COR-L47 (cell line): ENCODE measurements at regions not wholly inside any gene's neighbourhood (a gene's known extent, or its start where the extent isn't known, plus 50 kb on each side); places are given as distances from the start of the nearest gene placed in this dataset.

Experiments used
- DNase-seq: peaks from one replicate; lab custom pipeline; 2025; lab: John Stamatoyannopoulos, UW

- no peak for DNase-seq
These were observed 184.4 kb upstream of the DYNLRB2 start for GRCh38 chr16:80356365-80356764.

GRCh38 chr16:80355335-80355734, 185.5 kb upstream of the DYNLRB2 start:
- DNase-seq: no peak

DNA sequence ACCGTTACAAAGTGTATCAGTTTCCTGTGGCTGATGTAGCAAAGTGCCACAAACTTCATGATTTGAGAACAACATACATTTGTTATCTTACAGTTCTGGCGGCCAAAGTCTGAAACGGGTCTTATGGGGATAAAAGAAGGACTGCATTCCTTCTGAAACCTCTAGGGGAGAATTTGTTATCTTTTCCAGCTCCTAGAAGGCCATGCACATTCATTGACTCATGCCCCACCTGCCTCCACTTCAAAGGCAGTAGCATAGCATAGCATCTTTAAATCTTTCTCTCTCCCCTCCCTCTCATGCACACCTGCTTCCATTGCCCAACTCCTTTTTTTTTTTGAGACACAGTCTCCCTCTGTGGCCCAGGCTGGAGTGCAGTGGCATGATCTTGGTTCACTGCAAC, 190.7 kb upstream of the DYNLRB2 start:
- DNase-seq: no peak

DNA sequence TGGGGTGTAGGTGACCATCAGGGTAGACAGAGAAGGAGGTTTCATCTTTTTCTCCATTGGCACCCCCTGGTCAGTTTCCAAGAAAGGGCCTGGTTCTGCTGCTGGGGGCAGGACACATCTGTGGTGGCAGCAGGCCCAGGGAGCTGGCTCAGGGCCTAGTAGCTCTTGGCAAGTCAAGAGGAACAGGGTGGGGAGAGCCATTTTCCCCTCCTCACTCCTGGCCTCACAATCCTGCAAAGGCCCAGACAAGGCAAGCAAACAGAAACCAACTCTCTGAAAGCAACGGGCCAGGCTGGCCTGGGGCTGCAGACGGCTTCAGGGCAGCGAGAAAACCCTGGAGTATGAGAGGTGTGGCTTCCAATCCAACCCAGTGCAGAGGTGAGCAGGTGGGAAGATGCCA, 192.9 kb upstream of the DYNLRB2 start:
- DNase-seq: no peak

DNA sequence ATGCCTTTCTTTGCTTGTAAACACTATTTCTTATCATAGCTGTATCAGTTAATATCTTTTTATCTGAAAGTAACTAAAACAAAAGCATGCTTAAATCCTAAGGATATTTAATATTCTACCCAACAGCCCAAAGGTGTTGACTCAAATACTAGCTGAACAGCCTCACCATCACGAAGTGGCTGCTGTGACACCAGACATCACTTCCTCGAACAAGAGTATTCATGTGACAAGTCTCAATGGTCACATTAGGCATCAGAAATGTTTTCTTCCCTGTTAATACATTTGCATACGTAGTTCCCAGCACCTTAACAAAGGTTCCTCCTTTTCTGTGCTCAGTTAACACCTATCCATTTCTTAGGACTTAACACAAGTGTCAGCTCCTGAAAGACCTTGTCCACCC, 193.8 kb upstream of the DYNLRB2 start:
- no peak for DNase-seq

- DNase-seq: no peak
These were observed 194.6 kb upstream of the DYNLRB2 start for GRCh38 chr16:80346111-80346632.

DNA sequence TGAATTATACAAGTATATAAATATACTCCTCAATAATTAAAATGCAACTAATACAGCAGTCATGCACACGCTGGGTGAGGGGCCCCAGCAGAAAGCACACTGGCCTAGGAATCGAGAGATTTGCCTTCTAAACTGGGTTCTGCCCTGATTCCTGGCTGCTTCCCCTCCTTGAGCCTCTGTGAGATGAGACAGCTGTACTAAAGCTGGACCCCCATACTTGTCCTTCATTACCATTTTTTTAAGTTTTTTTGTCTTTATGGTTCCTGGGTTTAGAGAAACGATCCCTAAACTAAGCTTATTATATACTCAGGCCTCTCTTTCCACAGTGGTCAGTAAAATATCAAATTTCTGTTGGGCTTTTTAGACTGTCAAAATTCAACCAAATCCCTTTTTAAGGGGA, 195.1 kb upstream of the DYNLRB2 start:
- DNase-seq: no peak

GRCh38 chr16:80344570-80344969, 196.2 kb upstream of the DYNLRB2 start:
- no peak for DNase-seq

- no peak for DNase-seq
These were observed 199.5 kb upstream of the DYNLRB2 start for GRCh38 chr16:80341263-80341662.

GRCh38 chr16:80337786-80338185, 203.0 kb upstream of the DYNLRB2 start:
- no peak for DNase-seq

DNA sequence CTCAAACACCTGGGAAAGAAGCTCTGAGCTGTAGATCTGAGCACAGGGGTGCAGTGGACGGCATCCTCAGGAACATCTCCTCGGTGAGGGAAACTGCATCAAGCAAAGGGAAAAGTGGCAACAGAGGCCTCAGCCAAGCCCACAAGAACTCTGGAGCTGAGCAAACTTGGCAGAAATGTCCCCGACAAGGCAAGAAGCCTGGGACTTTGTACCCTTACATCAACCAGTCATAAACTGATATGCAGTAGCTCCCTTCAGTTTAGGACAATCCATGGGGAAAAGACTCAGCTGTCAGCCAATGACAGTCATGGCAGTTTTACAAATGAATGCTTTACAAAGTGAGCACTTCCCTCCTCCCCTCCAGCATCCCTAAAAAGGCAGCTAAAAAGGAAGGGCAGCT, 210.0 kb upstream of the DYNLRB2 start:
- no peak for DNase-seq

DNA sequence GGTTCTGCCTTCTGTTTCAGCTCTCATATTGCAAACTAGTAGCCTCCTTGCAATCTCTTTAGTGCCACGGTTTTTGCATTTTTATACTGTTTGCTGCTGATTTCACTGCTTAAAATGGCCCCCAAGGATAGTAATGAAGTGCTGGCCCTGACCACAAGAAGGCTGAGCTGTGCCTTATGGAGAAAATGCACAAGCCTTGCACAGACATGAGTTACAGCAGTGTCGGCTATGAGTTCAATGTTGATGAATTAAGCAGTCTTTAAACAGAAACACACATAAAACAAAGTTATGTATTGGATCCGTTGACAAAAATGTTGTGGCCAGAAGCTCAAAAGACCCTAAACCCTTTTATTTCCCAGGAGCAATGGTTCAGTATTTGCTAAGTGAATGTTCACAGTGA, 210.6 kb upstream of the DYNLRB2 start:
- DNase-seq: no peak

DNA sequence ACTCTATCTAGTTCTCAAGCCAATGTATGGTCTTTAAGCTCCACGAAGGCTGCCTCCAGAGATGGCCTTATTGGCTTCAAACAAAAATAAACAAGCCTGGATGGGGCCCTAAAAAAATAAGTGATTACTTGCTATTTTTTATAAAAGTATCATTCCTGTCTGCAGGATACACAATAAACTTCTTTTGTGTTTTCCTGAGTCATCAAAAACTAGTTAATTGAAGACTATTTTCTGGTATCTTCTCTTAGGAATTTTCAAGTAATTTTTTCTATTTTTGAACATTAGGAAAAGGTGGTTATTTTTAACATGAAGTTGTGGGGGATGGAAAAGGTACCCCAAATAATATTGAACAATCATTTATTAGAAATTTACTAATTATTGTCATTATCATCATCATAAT, 213.1 kb upstream of the DYNLRB2 start:
- no peak for DNase-seq

GRCh38 chr16:80324371-80324770, 216.4 kb upstream of the DYNLRB2 start:
- no peak for DNase-seq

- no peak for DNase-seq
These were observed 217.0 kb upstream of the DYNLRB2 start for GRCh38 chr16:80323808-80324195.

DNA sequence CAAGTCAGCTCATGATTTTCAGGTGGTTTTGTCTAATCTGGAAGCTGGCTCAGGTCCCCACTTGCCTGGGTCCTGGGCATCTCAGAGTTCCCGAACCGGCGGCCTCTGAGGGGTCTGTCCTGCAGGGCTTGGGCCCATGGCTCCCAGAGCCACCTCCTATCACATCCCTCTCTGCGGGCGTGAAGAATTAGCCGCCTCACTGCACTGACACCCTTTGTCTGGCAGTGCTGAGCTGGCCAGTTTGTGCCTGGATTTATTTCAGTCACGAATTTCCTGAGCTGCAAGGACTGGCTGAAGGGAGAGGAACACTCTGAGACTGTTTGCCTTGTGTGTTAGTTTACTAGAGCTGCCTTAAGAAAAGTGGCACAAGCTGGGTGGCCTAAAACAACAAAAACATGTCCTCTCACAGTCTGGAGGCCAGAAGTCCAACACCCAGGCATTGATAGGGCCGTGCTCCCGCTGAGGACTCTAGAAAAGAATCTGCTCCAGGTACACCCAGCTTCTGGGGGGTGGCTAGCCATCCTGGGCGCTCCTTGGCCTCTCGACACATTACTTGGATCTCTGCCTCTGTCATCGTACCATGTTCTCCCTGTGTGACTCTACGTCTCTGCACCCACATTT, 217.5 kb upstream of the DYNLRB2 start:
- no peak for DNase-seq

DNA sequence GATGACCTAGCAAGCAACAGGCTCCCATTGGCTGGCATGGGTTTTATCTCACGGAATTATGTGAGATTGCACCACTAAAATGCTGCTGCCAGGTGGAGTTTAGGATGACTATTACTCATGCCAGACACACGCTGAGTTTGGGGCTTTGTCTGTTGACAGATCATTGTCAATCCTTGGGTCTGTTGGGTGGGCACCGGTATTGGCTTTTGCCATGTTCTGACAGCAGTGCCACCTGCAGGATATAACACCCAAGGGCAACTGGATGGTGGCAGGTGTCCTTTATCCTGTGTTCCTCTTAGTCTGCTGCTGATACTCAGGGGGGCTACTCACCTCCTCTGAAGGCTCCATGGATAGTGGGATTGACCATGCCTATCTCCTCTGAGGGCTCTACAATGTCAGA, 221.6 kb upstream of the DYNLRB2 start:
- DNase-seq: no peak

- no peak for DNase-seq
These were observed 222.7 kb upstream of the DYNLRB2 start for GRCh38 chr16:80318107-80318506.

DNA sequence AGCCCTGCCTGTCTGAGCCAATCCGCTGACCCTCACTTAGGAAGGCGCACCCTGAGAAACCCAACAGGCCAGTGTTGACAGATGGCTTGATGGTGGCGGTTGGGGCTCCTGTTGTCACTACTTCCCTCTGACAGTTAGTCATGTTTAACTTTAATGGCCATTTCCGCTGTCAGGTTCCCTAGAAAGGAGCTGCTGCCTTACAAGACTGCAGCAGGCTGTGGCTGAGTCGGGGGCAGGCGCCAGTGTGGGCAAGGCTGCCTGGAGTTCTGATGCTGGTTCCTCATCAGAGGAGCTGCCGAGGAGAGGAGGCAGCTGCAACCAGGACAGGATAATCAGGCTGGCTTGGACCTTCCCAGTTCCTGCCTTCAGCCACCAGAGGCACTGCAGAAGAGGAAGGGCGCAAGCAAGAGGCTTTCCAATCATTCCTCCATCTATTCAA, 223.2 kb upstream of the DYNLRB2 start:
- DNase-seq: no peak

DNA sequence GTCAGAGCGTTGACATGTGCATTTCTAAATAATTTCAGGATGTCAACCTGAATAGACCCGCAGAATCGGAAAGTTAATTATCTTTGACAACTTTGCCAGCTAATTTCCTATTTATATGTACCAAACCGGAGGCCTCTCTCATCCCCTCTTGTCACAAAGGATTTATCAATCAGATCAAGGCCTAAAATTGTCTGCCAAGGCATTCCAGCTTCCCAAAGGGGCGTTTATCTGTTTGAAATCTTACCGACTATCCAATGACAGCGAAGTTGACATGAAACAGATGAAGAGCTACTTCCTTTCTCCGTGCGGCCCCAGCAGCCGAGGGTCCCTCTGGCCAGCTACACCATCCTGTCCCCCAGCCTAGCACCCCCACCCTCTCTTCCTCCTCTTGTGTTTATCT, 223.7 kb upstream of the DYNLRB2 start:
- no peak for DNase-seq

GRCh38 chr16:80314042-80314441, 226.8 kb upstream of the DYNLRB2 start:
- no peak for DNase-seq

GRCh38 chr16:80309178-80309577, 231.6 kb upstream of the DYNLRB2 start:
- no peak for DNase-seq

DNA sequence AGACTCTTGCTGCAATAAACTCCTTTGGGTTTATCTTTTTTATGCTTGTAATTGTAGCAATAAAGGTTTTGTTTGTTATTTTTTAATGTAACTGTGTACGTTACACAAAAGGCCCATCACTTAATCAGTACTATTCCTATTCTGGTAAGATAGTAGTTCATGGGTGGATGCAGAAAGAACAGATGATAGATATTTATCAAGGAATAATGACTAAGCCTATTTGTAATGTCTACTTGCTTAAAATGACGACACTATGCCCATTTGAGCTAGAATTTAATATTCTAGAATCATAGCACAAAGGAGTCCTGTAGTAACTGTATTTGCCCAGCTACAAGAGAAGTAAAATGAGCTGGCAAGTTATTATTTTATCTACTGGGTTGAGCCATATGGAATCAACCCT, 235.4 kb upstream of the DYNLRB2 start:
- DNase-seq: no peak

DNA sequence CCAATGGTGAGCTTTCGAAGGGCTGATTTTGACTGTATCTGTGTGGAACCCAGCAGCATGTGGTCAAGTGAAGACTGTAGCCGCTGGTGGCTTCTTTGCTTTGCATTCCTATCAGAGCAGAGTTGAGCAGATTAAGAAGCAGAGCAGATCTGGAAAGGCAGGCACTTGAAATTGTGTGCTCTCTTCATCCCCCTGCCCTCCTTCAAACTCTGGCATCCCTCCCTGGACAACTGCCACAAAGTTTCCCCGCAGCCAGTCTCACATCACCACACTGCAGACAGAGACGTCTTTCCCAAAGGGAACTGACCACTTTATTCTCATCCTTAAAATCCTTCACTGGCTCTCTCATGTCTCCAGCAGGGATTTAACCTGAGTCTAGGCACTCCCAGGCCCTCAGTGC, 237.1 kb upstream of the DYNLRB2 start:
- no peak for DNase-seq

- no peak for DNase-seq
These were observed 239.9 kb upstream of the DYNLRB2 start for GRCh38 chr16:80300876-80301275.
